H1 (cell line): ENCODE measurements at regions not wholly inside any gene's neighbourhood (a gene's known extent, or its start where the extent isn't known, plus 50 kb on each side); places are given as distances from the start of the nearest gene placed in this dataset.
A peak's percentile ranks its signal among the peaks of the same experiment; 100 is the strongest.

Experiments
- CTCF ChIA-PET: fragments of 300-600 bp; sonication (Branson Sonifier 250); formaldehyde crosslinking; loops from one replicate; lab custom pipeline; 2021; ENCODE audit not compliant: partially characterized antibody; lab: Charles Lee
- POLR2A ChIA-PET: fragments of 300-600 bp; sonication (Branson Sonifier 250); formaldehyde crosslinking; loops from one replicate; lab custom pipeline; 2021; ENCODE audit warnings: inconsistent platforms; ENCODE audit not compliant: partially characterized antibody; lab: Charles Lee
- DNase-seq, 2 experiments: peaks; one replicate each; pipeline versions ENCODE4 v3.0.0 to v3.0.0-alpha.2; 2010 to 2022; ENCODE audit warnings: low spot score in 2 of 2, low read depth in 1 of 2, mixed read lengths in 1 of 2
- FAIRE-seq: peaks from 2 replicates; lab custom pipeline; 2011; peaks lifted over from hg19 to GRCh38; lab: Jason Lieb, UNC
- H2AFZ ChIP-seq: 2 replicates; pipeline ENCODE4 v1.8.1; 2012; ENCODE audit warnings: low read length, inconsistent platforms
- H2AK5ac ChIP-seq: 2 replicates; pipeline ENCODE4 v1.6.1; 2013; ENCODE audit warnings: low read depth, low read length
- H2BK120ac ChIP-seq: replicated peaks from 2 replicates; pipeline ENCODE3; 2013; ENCODE audit warnings: low read depth, low read length, inconsistent platforms
- H2BK12ac ChIP-seq: 2 replicates; pipeline ENCODE4 v1.6.1; 2013; ENCODE audit warnings: low read depth, low read length
- H2BK15ac ChIP-seq: 2 replicates; pipeline ENCODE4 v1.6.1; 2013; ENCODE audit warnings: low read length
- H2BK20ac ChIP-seq: 2 replicates; pipeline ENCODE4 v1.6.1; 2013; ENCODE audit warnings: low read length
- H2BK5ac ChIP-seq: 2 replicates; pipeline ENCODE4 v1.6.1; 2013; ENCODE audit warnings: low read depth, low read length
- H3K14ac ChIP-seq: 2 replicates; pipeline ENCODE4 v1.6.1; 2013; ENCODE audit warnings: inconsistent platforms; ENCODE audit not compliant: insufficient read length
- H3K18ac ChIP-seq: 2 replicates; pipeline ENCODE4 v1.6.1; 2013; ENCODE audit warnings: low read length; ENCODE audit errors: extremely low read depth
- H3K23ac ChIP-seq: 2 replicates; pipeline ENCODE4 v1.6.1; 2013; ENCODE audit warnings: inconsistent platforms; ENCODE audit not compliant: insufficient read length
- H3K23me2 ChIP-seq: 2 replicates; pipeline ENCODE4 v1.6.1; 2013; ENCODE audit warnings: low read depth, low read length
- H3K27ac ChIP-seq: 2 replicates; pipeline ENCODE4 v1.6.1; 2011; ENCODE audit warnings: low read depth, low read length, inconsistent platforms
- H3K27me3 ChIP-seq, 4 experiments: replicated peaks in 1 of 4; 1 replicate in 1 of 4; 2 replicates in 3 of 4; pipeline versions ENCODE4 v1.6.1 to v1.8.1; 2011 to 2013; ENCODE audit warnings: low read length in 3 of 4, mild to moderate bottlenecking in 3 of 4, inconsistent platforms in 2 of 4, mixed read lengths in 2 of 4, moderate library complexity in 1 of 4; ENCODE audit not compliant: control insufficient read depth in 3 of 4, insufficient read depth in 3 of 4; ENCODE audit errors: extremely low read depth in 1 of 4
- H3K36me3 ChIP-seq, 4 experiments: 2 replicates each; pipeline versions ENCODE4 v1.6.1 to v1.8.1; 2011 to 2013; ENCODE audit warnings: mild to moderate bottlenecking in 4 of 4, low read length in 3 of 4, moderate library complexity in 2 of 4, control low read depth in 1 of 4, inconsistent platforms in 1 of 4; ENCODE audit not compliant: insufficient read depth in 4 of 4, control insufficient read depth in 2 of 4
- H3K4ac ChIP-seq: replicated peaks from 2 replicates; pipeline ENCODE3; 2013; ENCODE audit warnings: low read length, low read depth, mixed read lengths, inconsistent platforms; ENCODE audit not compliant: insufficient read length
- H3K4me1 ChIP-seq, 4 experiments: replicated peaks in 1 of 4; 1 replicate in 1 of 4; 2 replicates in 3 of 4; pipeline versions ENCODE4 v1.6.1 to v1.8.1; 2011 to 2013; ENCODE audit warnings: low read length in 3 of 4, inconsistent platforms in 2 of 4, mixed read lengths in 1 of 4; ENCODE audit not compliant: insufficient read depth in 4 of 4, control insufficient read depth in 3 of 4
- H3K4me2 ChIP-seq, 2 experiments: 2 replicates each; pipeline versions ENCODE4 v1.6.1 to v1.8.1; 2011 to 2013; ENCODE audit warnings: low read depth in 2 of 2, low read length in 2 of 2, control low read depth in 1 of 2, inconsistent platforms in 1 of 2, mild to moderate bottlenecking in 1 of 2; ENCODE audit not compliant: insufficient read depth in 1 of 2
- H3K4me3 ChIP-seq, 4 experiments: fragments of 200-600, 300-600 bp in 1 of 4; sonication (generic), shearing (Covaris generic), sonication (Bioruptor Twin) in 1 of 4; 2 replicates each; pipeline versions ENCODE4 v1.5.1 to v1.8.1; 2011 to 2016; ENCODE audit warnings: low read length in 4 of 4, low read depth in 3 of 4, control low read depth in 2 of 4, inconsistent platforms in 2 of 4, mild to moderate bottlenecking in 2 of 4, mixed read lengths in 1 of 4, moderate library complexity in 1 of 4; ENCODE audit not compliant: insufficient read depth in 2 of 4; ENCODE audit errors: extremely low read depth in 1 of 4
- H3K56ac ChIP-seq: replicated peaks from 2 replicates; pipeline ENCODE3; 2013; ENCODE audit warnings: low read depth, mild to moderate bottlenecking, mixed read lengths, low read length, inconsistent platforms; ENCODE audit not compliant: insufficient read length
- H3K79me1 ChIP-seq: 2 replicates; pipeline ENCODE4 v1.6.1; 2013; ENCODE audit warnings: low read depth, low read length, control low read depth
- H3K79me2 ChIP-seq, 2 experiments: 2 replicates each; pipeline versions ENCODE4 v1.6.1 to v1.8.1; 2012 to 2013; ENCODE audit warnings: low read length in 2 of 2, mild to moderate bottlenecking in 2 of 2, inconsistent platforms in 1 of 2; ENCODE audit not compliant: insufficient read depth in 2 of 2, control insufficient read depth in 1 of 2
- H3K9ac ChIP-seq, 4 experiments: replicated peaks in 1 of 4; 1 replicate in 1 of 4; 2 replicates in 3 of 4; pipeline versions ENCODE4 v1.6.1 to v1.8.1; 2011 to 2013; ENCODE audit warnings: low read depth in 3 of 4, low read length in 3 of 4, control low read depth in 2 of 4, mild to moderate bottlenecking in 2 of 4, moderate library complexity in 2 of 4, inconsistent platforms in 1 of 4; ENCODE audit errors: extremely low read depth in 1 of 4
- H3K9me3 ChIP-seq, 2 experiments: 2 replicates each; pipeline versions ENCODE4 v1.6.1 to v1.8.1; 2012 to 2013; ENCODE audit warnings: mild to moderate bottlenecking in 2 of 2, moderate library complexity in 2 of 2, control low read depth in 1 of 2, inconsistent platforms in 1 of 2, low read depth in 1 of 2, low read length in 1 of 2, mixed read lengths in 1 of 2; ENCODE audit not compliant: insufficient read depth in 2 of 2
- H4K20me1 ChIP-seq, 2 experiments: replicated peaks in 1 of 2; 2 replicates each; pipeline versions ENCODE3 to v1.8.1; 2011 to 2013; ENCODE audit warnings: inconsistent platforms in 2 of 2, low read length in 2 of 2, mild to moderate bottlenecking in 1 of 2; ENCODE audit not compliant: insufficient read depth in 2 of 2, control insufficient read depth in 1 of 2
- H4K5ac ChIP-seq: 2 replicates; pipeline ENCODE4 v1.6.1; 2013; ENCODE audit warnings: low read length, low read depth, mixed read lengths, inconsistent platforms; ENCODE audit not compliant: insufficient read length
- H4K8ac ChIP-seq: 2 replicates; pipeline ENCODE4 v1.8.0; 2013; ENCODE audit warnings: mild to moderate bottlenecking, moderate library complexity, low read length, inconsistent platforms; ENCODE audit not compliant: insufficient read depth; ENCODE audit errors: extremely low read depth
- H4K91ac ChIP-seq: replicated peaks from 2 replicates; pipeline ENCODE3; 2013; ENCODE audit warnings: low read length, mixed read lengths, inconsistent platforms; ENCODE audit not compliant: insufficient read length
- ATF2 ChIP-seq: IDR thresholded peaks from 2 replicates; pipeline ENCODE4 v1.6.1; 2012; ENCODE audit warnings: low read length, inconsistent platforms
- BCL11A ChIP-seq, 2 experiments: IDR thresholded peaks; one replicate each; pipeline ENCODE4 v1.6.1; 2011; ENCODE audit warnings: low read depth in 2 of 2, low read length in 2 of 2, mild to moderate bottlenecking in 2 of 2
- BRCA1 ChIP-seq: IDR thresholded peaks from 2 replicates; pipeline ENCODE4 v1.6.1; 2012; ENCODE audit warnings: low read depth, low read length, improper control_type of control experiment
- CREB1 ChIP-seq: IDR thresholded peaks from 2 replicates; pipeline ENCODE4 v1.6.1; 2012; ENCODE audit warnings: inconsistent platforms
- EGR1 ChIP-seq: IDR thresholded peaks from 2 replicates; pipeline ENCODE4 v1.6.1; 2011; ENCODE audit warnings: low read depth, low read length, borderline replicate concordance
- EP300 ChIP-seq, 2 experiments: IDR thresholded peaks; 1 replicate in 1 of 2; 2 replicates in 1 of 2; pipeline ENCODE4 v1.6.1; 2011 to 2012; ENCODE audit warnings: low read depth in 2 of 2, low read length in 2 of 2, mild to moderate bottlenecking in 2 of 2, borderline replicate concordance in 1 of 2, inconsistent platforms in 1 of 2, moderate library complexity in 1 of 2
- JUND ChIP-seq: IDR thresholded peaks from 2 replicates; pipeline ENCODE4 v1.6.1; 2011; ENCODE audit warnings: mild to moderate bottlenecking, improper control_type of control experiment, low read length
- KDM4A ChIP-seq: IDR thresholded peaks from one replicate; pipeline ENCODE4 v1.7.1; 2012; ENCODE audit warnings: low read depth, mild to moderate bottlenecking, moderate library complexity, low read length, inconsistent platforms; ENCODE audit not compliant: severe bottlenecking
- PHF8 ChIP-seq: fragments of 200-600 bp; sonication (generic); conservative IDR thresholded peaks from 2 replicates; pipeline ENCODE4 v1.7.1; 2012; ENCODE audit warnings: low read depth, mild to moderate bottlenecking, inconsistent platforms, low read length, moderate library complexity
- SIN3A ChIP-seq, 2 experiments: IDR thresholded peaks in 1 of 2; conservative IDR thresholded peaks in 1 of 2; 2 replicates each; pipeline ENCODE4 v1.6.1; 2011 to 2012; ENCODE audit warnings: low read length in 2 of 2, improper control_type of control experiment in 1 of 2, low read depth in 1 of 2, mild to moderate bottlenecking in 1 of 2
- SP4 ChIP-seq: IDR thresholded peaks from 2 replicates; pipeline ENCODE4 v1.6.1; 2012; ENCODE audit warnings: low read length, inconsistent platforms
- TEAD4 ChIP-seq: IDR thresholded peaks from 2 replicates; pipeline ENCODE4 v1.6.1; 2012; ENCODE audit warnings: low read depth, low read length, inconsistent platforms, mixed read lengths
- WGBS, 2 experiments: shearing (Covaris generic) in 1 of 2; methylation state at CpG; one replicate each; pipeline versions ENCODE4 v1.1.6 to v1.1.7; 2013 to 2015; ENCODE audit warnings: low lambda C conversion rate in 2 of 2, mixed read lengths in 2 of 2, inconsistent platforms in 1 of 2, low coverage in 1 of 2, missing lambda C conversion rate in 1 of 2; ENCODE audit not compliant: insufficient replicate concordance in 2 of 2, insufficient coverage in 1 of 2, insufficient read length in 1 of 2; ENCODE audit errors: extremely low coverage in 1 of 2, missing lambda C conversion rate in 1 of 2; 5-methylcytosine and 5-hydroxymethylcytosine counted together

GRCh38 chr19:27805848-27806247, 1407.1 kb downstream of the UQCRFS1 start:
- no peak overlapping the region for H3K23ac ChIP-seq
- peaks cover 0 to 4% (median 0%) of the 10 kb centered on the region in 4 experiments; a peak in 2 of 8 replicates for H3K36me3 ChIP-seq
- CTCF ChIA-PET, result interaction anchor here (0.9 kb wide), 1 partner anchor 519 kb away, joined by 3 read pairs; no protein-coding TSS in a partner anchor
- H2BK15ac ChIP-seq, result no peak overlapping the region
- no peak for FAIRE-seq
- no peak overlapping the region for H3K4me3 ChIP-seq
- no peak overlapping the region for H3K9ac ChIP-seq
- H3K4me2 ChIP-seq, result no peak overlapping the region
- H2BK120ac ChIP-seq, result no peak overlapping the region
- no peaks in the 10 kb centered on the region for H3K79me1 ChIP-seq
- H3K27ac ChIP-seq, result no peak overlapping the region
- H3K27me3 ChIP-seq, result no peaks in the 10 kb centered on the region
- no peak overlapping the region for H2BK20ac ChIP-seq
- no peak overlapping the region for H3K18ac ChIP-seq
- peaks cover 3 to 22% of the 10 kb centered on the region in 2 experiments; a peak in 2 of 4 replicates for H3K9me3 ChIP-seq
- POLR2A ChIA-PET, result interaction anchor here (0.8 kb wide), 1 partner anchor 15 kb away, joined by 3 read pairs; no protein-coding TSS in a partner anchor
- H3K4ac ChIP-seq, result no peak overlapping the region
- no peak overlapping the region for H2AK5ac ChIP-seq
- no peak overlapping the region for H4K5ac ChIP-seq
- DNase-seq, result peak in 1 of 2 experiments; percentile 1
- no peak overlapping the region for H4K8ac ChIP-seq
- H3K56ac ChIP-seq, result no peak overlapping the region
- no peak overlapping the region for H2BK5ac ChIP-seq
- H3K4me1 ChIP-seq, result no peaks in the 10 kb centered on the region
- peaks cover 0 to 1% of the 10 kb centered on the region in 2 experiments for H4K20me1 ChIP-seq
- no peaks in the 10 kb centered on the region for H3K23me2 ChIP-seq
- H3K14ac ChIP-seq, result no peak overlapping the region
- no peak overlapping the region for H4K91ac ChIP-seq
- H3K79me2 ChIP-seq, result no peaks in the 10 kb centered on the region
- 96% methylated on average over 13 of the region's 19 CpGs; no CpG with 5 or more reads in 1 of the 2 experiments for WGBS, 2 experiments
- no peak overlapping the region for H2AFZ ChIP-seq
- H2BK12ac ChIP-seq, result no peak overlapping the region
- no peak for TF ChIP-seq JUND
- no peak for TF ChIP-seq SIN3A (conservative IDR thresholded peaks at IDR 0.05 in 1 of 2, IDR thresholded peaks at IDR 0.05 in 1 of 2; ENCODE audit: low read depth in 1 of 2, low read length in 2 of 2)
- no peak for TF ChIP-seq EGR1
- TF ChIP-seq KDM4A, result no peak
- no peak for TF ChIP-seq BRCA1
- no peak for TF ChIP-seq CREB1
- TF ChIP-seq PHF8, result no peak
- TF ChIP-seq BCL11A (IDR thresholded peaks at IDR 0.05; ENCODE audit: low read depth in 2 of 2, low read length in 2 of 2), result no peak
- no peak for TF ChIP-seq ATF2
- TF ChIP-seq TEAD4, result no peak
- no peak for TF ChIP-seq SP4
- TF ChIP-seq EP300 (IDR thresholded peaks at IDR 0.05; ENCODE audit: borderline replicate concordance in 1 of 2, low read depth in 2 of 2, low read length in 2 of 2), result no peak
